ENCODE measurements at regions not wholly inside any gene's neighbourhood (a gene's known extent, or its start where the extent isn't known, plus 50 kb on each side); places are given as distances from the start of the nearest gene placed in this dataset.

- Histone ChIP-seq H3K4me1 (ENCODE audit: low read length) (no peaks in the 10 kb centered on the region), H3F3A (ENCODE audit: insufficient read depth, low read length) (no peaks in the 10 kb centered on the region), H3K79me2 (ENCODE audit: low read length) (no peaks in the 10 kb centered on the region), H3K9ac (ENCODE audit: low read length) (no peak overlapping the region), H3K4me2 (ENCODE audit: low read depth, low read length) (no peak overlapping the region), H3K4me3 (ENCODE audit: low read length) (no peak overlapping the region), H3K36me3 (replicated peaks; ENCODE audit: insufficient read depth, low read length) (no peaks in the 10 kb centered on the region), H3K9me3 (replicated peaks; ENCODE audit: insufficient read depth, low read length) (no peaks in the 10 kb centered on the region), H4K20me1 (ENCODE audit: insufficient read depth, low read length) (no peaks in the 10 kb centered on the region), H3K27ac (ENCODE audit: low read length) (no peak overlapping the region), H3K27me3 (replicated peaks; ENCODE audit: insufficient read depth, low read length) (no peaks in the 10 kb centered on the region), H3K9me2 (replicated peaks; ENCODE audit: insufficient read depth, low read length) (no peaks in the 10 kb centered on the region), H2AFZ (ENCODE audit: low read length) (no peak overlapping the region)
- no peak for DNase-seq
- TF ChIP-seq EZH2 (optimal IDR thresholded peaks at IDR 0.05; ENCODE audit: low read depth, low read length) (no peak), EZH2phosphoT487 (IDR thresholded peaks at IDR 0.05; ENCODE audit: low read length) (no peak)
- TF ChIP-seq, protein P1, sequence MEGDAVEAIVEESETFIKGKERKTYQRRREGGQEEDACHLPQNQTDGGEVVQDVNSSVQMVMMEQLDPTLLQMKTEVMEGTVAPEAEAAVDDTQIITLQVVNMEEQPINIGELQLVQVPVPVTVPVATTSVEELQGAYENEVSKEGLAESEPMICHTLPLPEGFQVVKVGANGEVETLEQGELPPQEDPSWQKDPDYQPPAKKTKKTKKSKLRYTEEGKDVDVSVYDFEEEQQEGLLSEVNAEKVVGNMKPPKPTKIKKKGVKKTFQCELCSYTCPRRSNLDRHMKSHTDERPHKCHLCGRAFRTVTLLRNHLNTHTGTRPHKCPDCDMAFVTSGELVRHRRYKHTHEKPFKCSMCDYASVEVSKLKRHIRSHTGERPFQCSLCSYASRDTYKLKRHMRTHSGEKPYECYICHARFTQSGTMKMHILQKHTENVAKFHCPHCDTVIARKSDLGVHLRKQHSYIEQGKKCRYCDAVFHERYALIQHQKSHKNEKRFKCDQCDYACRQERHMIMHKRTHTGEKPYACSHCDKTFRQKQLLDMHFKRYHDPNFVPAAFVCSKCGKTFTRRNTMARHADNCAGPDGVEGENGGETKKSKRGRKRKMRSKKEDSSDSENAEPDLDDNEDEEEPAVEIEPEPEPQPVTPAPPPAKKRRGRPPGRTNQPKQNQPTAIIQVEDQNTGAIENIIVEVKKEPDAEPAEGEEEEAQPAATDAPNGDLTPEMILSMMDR (IDR thresholded peaks at IDR 0.05; ENCODE audit: low read length), result no peak
These were observed 242.3 kb downstream of the TLE3 start for GRCh38 chr15:69855258-69856000.

DNA sequence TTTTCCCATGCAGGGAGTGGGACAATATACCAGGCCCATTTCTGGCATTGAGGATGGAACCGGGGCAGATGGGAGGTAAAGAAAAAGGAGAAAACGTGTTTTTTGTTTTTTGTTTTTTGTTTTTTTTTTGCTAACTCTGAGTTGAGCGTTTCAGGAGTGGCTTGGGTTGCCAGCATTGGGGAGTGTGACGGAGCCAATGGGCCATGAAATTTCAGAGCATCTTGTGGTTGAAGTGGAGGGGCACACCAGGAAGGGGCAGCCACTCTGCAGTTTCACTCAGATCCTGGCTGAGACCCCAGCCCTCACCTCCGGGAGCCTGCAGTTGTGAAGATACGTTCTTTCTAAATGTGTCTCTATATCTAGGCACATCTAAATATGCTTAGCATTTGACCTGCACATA lies 240.5 kb downstream of the TLE3 start:
- no peak overlapping the region for H2AFZ ChIP-seq (ENCODE audit: low read length)

DNA sequence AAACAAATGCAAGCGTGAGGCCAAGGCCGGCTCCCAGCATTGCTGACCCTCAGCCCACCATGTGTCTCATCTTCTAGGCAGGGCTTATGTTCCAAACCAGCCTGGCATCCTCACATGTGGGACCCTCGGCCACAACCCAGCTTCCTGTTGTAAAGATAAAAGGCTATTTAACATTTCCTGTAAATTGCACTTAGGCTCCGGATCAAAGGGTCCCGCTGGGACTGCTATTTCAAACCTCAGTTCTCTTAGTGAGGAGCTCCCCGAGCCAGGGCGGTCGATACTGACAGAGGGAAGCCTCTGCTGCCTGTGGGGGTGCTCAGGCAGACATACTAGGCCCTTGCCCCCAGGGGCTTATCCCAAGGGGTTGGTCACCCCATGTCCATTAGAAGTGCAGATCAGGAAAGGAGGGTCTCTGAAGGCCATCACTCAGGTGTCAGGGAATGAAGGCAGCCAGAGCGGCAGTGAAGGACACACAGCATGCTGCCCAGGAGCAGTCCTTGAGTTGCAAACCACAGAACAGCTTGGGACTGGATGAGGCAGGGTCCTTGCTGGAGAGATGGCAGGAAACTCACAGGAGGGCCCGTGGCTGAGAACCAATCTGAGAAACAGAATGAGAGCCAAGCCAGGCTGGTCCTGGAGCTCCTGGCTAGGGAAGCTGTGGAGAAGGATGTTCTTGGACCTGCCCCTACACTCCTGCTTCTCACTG lies 239.9 kb downstream of the TLE3 start:
- no peaks in the 10 kb centered on the region for H3K9me3 ChIP-seq (replicated peaks; ENCODE audit: insufficient read depth, low read length)
- no peak for TF ChIP-seq EZH2 (optimal IDR thresholded peaks at IDR 0.05; ENCODE audit: low read depth, low read length)
- TF ChIP-seq, protein P1 (IDR thresholded peaks at IDR 0.05; ENCODE audit: low read length), result no peak
- TF ChIP-seq EZH2phosphoT487 (IDR thresholded peaks at IDR 0.05; ENCODE audit: low read length), result no peak
- H3K27ac ChIP-seq (ENCODE audit: low read length), result no peak overlapping the region
- H3K4me1 ChIP-seq (ENCODE audit: low read length), result no peaks in the 10 kb centered on the region
- no peaks in the 10 kb centered on the region for H3F3A ChIP-seq (ENCODE audit: insufficient read depth, low read length)
- no peak overlapping the region for H3K9ac ChIP-seq (ENCODE audit: low read length)
- DNase-seq, result no peak
- H3K79me2 ChIP-seq (ENCODE audit: low read length), result no peaks in the 10 kb centered on the region
- H2AFZ ChIP-seq (ENCODE audit: low read length), result no peak overlapping the region
- no peak overlapping the region for H3K4me3 ChIP-seq (ENCODE audit: low read length)
- H3K4me2 ChIP-seq (ENCODE audit: low read depth, low read length), result no peak overlapping the region
- H3K9me2 ChIP-seq (replicated peaks; ENCODE audit: insufficient read depth, low read length), result no peaks in the 10 kb centered on the region
- no peaks in the 10 kb centered on the region for H3K36me3 ChIP-seq (replicated peaks; ENCODE audit: insufficient read depth, low read length)
- no peaks in the 10 kb centered on the region for H4K20me1 ChIP-seq (ENCODE audit: insufficient read depth, low read length)
- no peaks in the 10 kb centered on the region for H3K27me3 ChIP-seq (replicated peaks; ENCODE audit: insufficient read depth, low read length)

More for the DNA sequence above, 240.5 kb downstream of the TLE3 start:
- Histone ChIP-seq H3K4me3 (ENCODE audit: low read length) (no peak overlapping the region), H3K9me2 (replicated peaks; ENCODE audit: insufficient read depth, low read length) (no peaks in the 10 kb centered on the region), H3K79me2 (ENCODE audit: low read length) (no peaks in the 10 kb centered on the region), H3F3A (ENCODE audit: insufficient read depth, low read length) (no peaks in the 10 kb centered on the region), H3K27ac (ENCODE audit: low read length) (no peak overlapping the region), H3K27me3 (replicated peaks; ENCODE audit: insufficient read depth, low read length) (no peaks in the 10 kb centered on the region), H3K36me3 (replicated peaks; ENCODE audit: insufficient read depth, low read length) (no peaks in the 10 kb centered on the region), H3K4me1 (ENCODE audit: low read length) (no peaks in the 10 kb centered on the region), H3K9ac (ENCODE audit: low read length) (no peak overlapping the region), H4K20me1 (ENCODE audit: insufficient read depth, low read length) (no peaks in the 10 kb centered on the region), H3K9me3 (replicated peaks; ENCODE audit: insufficient read depth, low read length) (no peaks in the 10 kb centered on the region), H3K4me2 (ENCODE audit: low read depth, low read length) (no peak overlapping the region)
- DNase-seq, result no peak
- TF ChIP-seq, protein P1 (IDR thresholded peaks at IDR 0.05; ENCODE audit: low read length), result no peak
- TF ChIP-seq EZH2 (optimal IDR thresholded peaks at IDR 0.05; ENCODE audit: low read depth, low read length), result no peak
- no peak for TF ChIP-seq EZH2phosphoT487 (IDR thresholded peaks at IDR 0.05; ENCODE audit: low read length)

Measured in MM.1S (cell line).